ENCODE measurements at regions not wholly inside any gene's neighbourhood (a gene's known extent, or its start where the extent isn't known, plus 50 kb on each side); places are given as distances from the start of the nearest gene placed in this dataset.

DNA sequence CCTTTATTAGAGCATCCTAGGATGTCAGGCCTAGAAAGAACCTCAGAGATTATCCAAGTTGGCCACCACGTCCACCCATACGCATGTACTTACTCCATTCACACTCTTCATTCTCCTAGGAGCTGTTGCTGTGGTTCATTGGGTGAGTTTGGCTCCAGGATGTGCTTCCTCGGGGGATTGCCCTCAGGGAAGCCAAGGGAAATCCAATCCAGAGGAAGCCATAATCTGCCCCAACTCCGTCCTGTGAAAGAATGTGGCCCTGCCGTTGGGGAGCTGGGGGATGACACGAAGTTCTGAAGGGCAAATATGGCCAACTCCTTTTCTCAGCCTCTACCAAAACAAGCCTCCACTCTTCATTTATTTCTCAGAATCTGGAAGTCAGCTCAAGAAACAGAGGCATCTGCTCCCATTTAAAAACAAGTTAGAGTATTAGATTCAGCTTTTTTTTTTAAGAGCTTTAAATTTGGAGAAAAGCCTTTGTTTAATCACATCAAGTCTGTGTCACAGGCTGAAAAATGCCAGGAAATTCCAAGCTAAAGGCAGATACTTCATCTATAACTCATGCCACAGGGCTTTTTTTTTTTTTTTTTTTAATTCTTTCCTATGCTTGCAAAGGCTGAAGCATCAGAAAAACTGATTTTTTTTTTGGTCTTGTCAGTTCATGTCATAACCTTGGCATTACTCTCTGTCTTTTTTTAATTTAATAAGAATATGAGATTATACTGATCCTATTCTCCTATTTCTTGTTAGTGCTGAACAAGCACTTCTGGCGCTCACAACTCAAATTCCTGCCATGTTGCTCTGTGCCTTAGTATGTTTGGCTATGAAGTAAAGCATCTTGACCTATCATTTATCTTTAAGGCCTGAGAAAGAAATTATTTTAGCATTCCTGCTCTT is 480.9 kb upstream of the MARCKS start:
- H3K9ac ChIP-seq (ENCODE audit: low read length): peak overlapping the region; percentile 68
- H3K9me3 ChIP-seq (ENCODE audit: control insufficient read depth, low read length): no peaks in the 10 kb centered on the region
- peak overlapping the region; percentile 55 for H2AFZ ChIP-seq (ENCODE audit: low read depth, low read length)
- peak overlapping the region; percentile 9 to 31 for H3K18ac ChIP-seq (ENCODE audit: low read depth in 1 of 2, low read length in 2 of 2)
- H2BK12ac ChIP-seq (ENCODE audit: low read length in 2 of 2): peak overlapping the region; percentile 73 to 98
- no peak overlapping the region for H3K4me2 ChIP-seq (ENCODE audit: low read length, poor library complexity, severe bottlenecking)
- H3K4ac ChIP-seq (ENCODE audit: low read depth in 1 of 2, low read length in 2 of 2): no peak overlapping the region
- peak overlapping the region; percentile 65 for H2BK120ac ChIP-seq (ENCODE audit: low read depth, low read length)
- H2BK15ac ChIP-seq (ENCODE audit: low read depth, poor library complexity, severe bottlenecking): peak overlapping the region; percentile 13
- no peaks in the 10 kb centered on the region for H3K79me1 ChIP-seq (replicated peaks; ENCODE audit: low read length, poor library complexity, severe bottlenecking)
- H3K27ac ChIP-seq (ENCODE audit: low read length, poor library complexity, severe bottlenecking): no peak overlapping the region
- no peak overlapping the region for H2AK5ac ChIP-seq (ENCODE audit: low read length, severe bottlenecking)
- H4K8ac ChIP-seq (ENCODE audit: low read length): peak overlapping the region; percentile 83
- WGBS: 29% methylated on average over 4 of the region's 7 CpGs
- H3K23ac ChIP-seq (ENCODE audit: low read length in 2 of 2): no peak overlapping the region
- H3K27me3 ChIP-seq (ENCODE audit: control insufficient read depth in 1 of 2, insufficient read depth in 1 of 2, low read length in 2 of 2): no peaks in the 10 kb centered on the region
- no peaks in the 10 kb centered on the region for H3K36me3 ChIP-seq (ENCODE audit: control insufficient read depth in 1 of 2, insufficient read depth in 2 of 2, low read depth in 1 of 2, low read length in 2 of 2)
- H3K4me1 ChIP-seq (ENCODE audit: control insufficient read depth, insufficient read depth, low read depth, low read length): no peaks in the 10 kb centered on the region
- no peak overlapping the region for H3K14ac ChIP-seq (ENCODE audit: low read length in 2 of 2)
- H4K91ac ChIP-seq (ENCODE audit: low read length): peak overlapping the region; percentile 22
- no peak overlapping the region for H2BK5ac ChIP-seq (ENCODE audit: low read depth, low read length, poor library complexity, severe bottlenecking)
- peak; percentile 55 for DNase-seq
- H3K4me3 ChIP-seq (ENCODE audit: insufficient read depth in 1 of 2, low read depth in 1 of 2, low read length in 2 of 2): peak overlapping the region in 1 of 2 experiments; percentile 10

- Histone ChIP-seq H3K9ac (ENCODE audit: low read length) (peak overlapping the region; percentile 68), H3K9me3 (ENCODE audit: control insufficient read depth, low read length) (no peaks in the 10 kb centered on the region), H4K8ac (ENCODE audit: low read length) (no peak overlapping the region), H2AFZ (ENCODE audit: low read depth, low read length) (no peak overlapping the region), H3K4me1 (ENCODE audit: control insufficient read depth, insufficient read depth, low read depth, low read length) (no peaks in the 10 kb centered on the region), H3K18ac (ENCODE audit: low read depth in 1 of 2, low read length in 2 of 2) (no peak overlapping the region), H2BK5ac (ENCODE audit: low read depth, low read length, poor library complexity, severe bottlenecking) (no peak overlapping the region), H3K14ac (ENCODE audit: low read length in 2 of 2) (no peak overlapping the region), H3K27ac (ENCODE audit: low read length, poor library complexity, severe bottlenecking) (no peak overlapping the region), H3K4me2 (ENCODE audit: low read length, poor library complexity, severe bottlenecking) (no peak overlapping the region), H2BK12ac (ENCODE audit: low read length in 2 of 2) (no peak overlapping the region), H3K4me3 (ENCODE audit: insufficient read depth in 1 of 2, low read depth in 1 of 2, low read length in 2 of 2) (no peak overlapping the region), H3K23ac (ENCODE audit: low read length in 2 of 2) (no peak overlapping the region), H3K79me1 (replicated peaks; ENCODE audit: low read length, poor library complexity, severe bottlenecking) (no peaks in the 10 kb centered on the region), H2BK120ac (ENCODE audit: low read depth, low read length) (no peak overlapping the region), H2AK5ac (ENCODE audit: low read length, severe bottlenecking) (no peak overlapping the region), H3K4ac (ENCODE audit: low read depth in 1 of 2, low read length in 2 of 2) (peak overlapping the region; percentile 24 to 33), H3K27me3 (ENCODE audit: control insufficient read depth in 1 of 2, insufficient read depth in 1 of 2, low read length in 2 of 2) (no peaks in the 10 kb centered on the region), H3K36me3 (ENCODE audit: control insufficient read depth in 1 of 2, insufficient read depth in 2 of 2, low read depth in 1 of 2, low read length in 2 of 2) (no peaks in the 10 kb centered on the region), H2BK15ac (ENCODE audit: low read depth, poor library complexity, severe bottlenecking) (no peak overlapping the region), H4K91ac (ENCODE audit: low read length) (no peak overlapping the region)
- DNase-seq: no peak
- 100% methylated on average over 1 of the region's 1 CpG for WGBS
Measured at GRCh38 chr6:113376847-113377165, 480.3 kb upstream of the MARCKS start.

DNA sequence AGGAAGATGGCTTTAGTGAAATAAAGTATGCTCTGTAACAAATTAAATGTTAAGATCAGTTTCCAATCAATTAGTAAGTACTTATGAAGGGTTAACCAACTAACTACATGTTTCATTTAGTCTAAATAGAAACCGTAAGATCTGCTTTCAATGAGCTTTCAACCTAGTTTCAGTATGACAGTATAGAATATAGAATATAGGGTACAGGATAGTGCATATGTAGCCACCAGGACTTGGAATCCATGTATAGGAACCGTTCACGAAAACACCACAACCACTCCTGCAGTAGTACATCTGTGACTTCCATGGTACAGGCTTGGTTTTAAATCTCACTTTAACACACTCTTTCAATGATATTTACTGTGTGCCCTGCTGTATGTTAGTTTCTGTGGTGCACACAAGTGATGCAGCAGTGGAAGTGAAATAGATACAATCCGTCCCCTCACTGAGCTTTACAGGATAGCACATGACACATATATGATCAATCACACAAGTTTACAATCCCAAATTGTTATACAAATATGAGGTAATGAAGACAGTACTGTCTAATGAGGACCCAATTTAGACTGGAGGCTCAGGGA is 479.7 kb upstream of the MARCKS start:
- no peak overlapping the region for H3K4me2 ChIP-seq (ENCODE audit: low read length, poor library complexity, severe bottlenecking)
- no peak overlapping the region for H3K14ac ChIP-seq (ENCODE audit: low read length in 2 of 2)
- no peak overlapping the region for H2BK12ac ChIP-seq (ENCODE audit: low read length in 2 of 2)
- no peak overlapping the region for H3K4ac ChIP-seq (ENCODE audit: low read depth in 1 of 2, low read length in 2 of 2)
- H3K18ac ChIP-seq (ENCODE audit: low read depth in 1 of 2, low read length in 2 of 2): no peak overlapping the region
- no peak overlapping the region for H3K23ac ChIP-seq (ENCODE audit: low read length in 2 of 2)
- H2BK120ac ChIP-seq (ENCODE audit: low read depth, low read length): no peak overlapping the region
- no peak overlapping the region for H2AK5ac ChIP-seq (ENCODE audit: low read length, severe bottlenecking)
- H2BK5ac ChIP-seq (ENCODE audit: low read depth, low read length, poor library complexity, severe bottlenecking): no peak overlapping the region
- no CpG with 5 or more reads among the region's 4 CpGs for WGBS
- H3K4me3 ChIP-seq (ENCODE audit: insufficient read depth in 1 of 2, low read depth in 1 of 2, low read length in 2 of 2): no peak overlapping the region
- H3K27me3 ChIP-seq (ENCODE audit: control insufficient read depth in 1 of 2, insufficient read depth in 1 of 2, low read length in 2 of 2): no peaks in the 10 kb centered on the region
- H3K9me3 ChIP-seq (ENCODE audit: control insufficient read depth, low read length): no peaks in the 10 kb centered on the region
- no peak overlapping the region for H3K27ac ChIP-seq (ENCODE audit: low read length, poor library complexity, severe bottlenecking)
- no peaks in the 10 kb centered on the region for H3K36me3 ChIP-seq (ENCODE audit: control insufficient read depth in 1 of 2, insufficient read depth in 2 of 2, low read depth in 1 of 2, low read length in 2 of 2)
- H2AFZ ChIP-seq (ENCODE audit: low read depth, low read length): no peak overlapping the region
- peak overlapping the region; percentile 68 for H3K9ac ChIP-seq (ENCODE audit: low read length)
- no peak overlapping the region for H4K8ac ChIP-seq (ENCODE audit: low read length)
- H3K4me1 ChIP-seq (ENCODE audit: control insufficient read depth, insufficient read depth, low read depth, low read length): no peaks in the 10 kb centered on the region
- no peak for DNase-seq
- no peaks in the 10 kb centered on the region for H3K79me1 ChIP-seq (replicated peaks; ENCODE audit: low read length, poor library complexity, severe bottlenecking)
- no peak overlapping the region for H2BK15ac ChIP-seq (ENCODE audit: low read depth, poor library complexity, severe bottlenecking)
- no peak overlapping the region for H4K91ac ChIP-seq (ENCODE audit: low read length)

- Histone ChIP-seq H2AFZ (ENCODE audit: low read depth, low read length) (no peak overlapping the region), H3K36me3 (ENCODE audit: control insufficient read depth in 1 of 2, insufficient read depth in 2 of 2, low read depth in 1 of 2, low read length in 2 of 2) (no peaks in the 10 kb centered on the region), H2BK12ac (ENCODE audit: low read length in 2 of 2) (no peak overlapping the region), H2BK15ac (ENCODE audit: low read depth, poor library complexity, severe bottlenecking) (no peak overlapping the region), H3K27me3 (ENCODE audit: control insufficient read depth in 1 of 2, insufficient read depth in 1 of 2, low read length in 2 of 2) (no peaks in the 10 kb centered on the region), H4K8ac (ENCODE audit: low read length) (no peak overlapping the region), H3K27ac (ENCODE audit: low read length, poor library complexity, severe bottlenecking) (no peak overlapping the region), H3K4me1 (ENCODE audit: control insufficient read depth, insufficient read depth, low read depth, low read length) (no peaks in the 10 kb centered on the region), H3K18ac (ENCODE audit: low read depth in 1 of 2, low read length in 2 of 2) (no peak overlapping the region), H3K4ac (ENCODE audit: low read depth in 1 of 2, low read length in 2 of 2) (no peak overlapping the region), H3K9ac (ENCODE audit: low read length) (no peak overlapping the region), H3K9me3 (ENCODE audit: control insufficient read depth, low read length) (no peaks in the 10 kb centered on the region), H3K14ac (ENCODE audit: low read length in 2 of 2) (no peak overlapping the region), H3K79me1 (replicated peaks; ENCODE audit: low read length, poor library complexity, severe bottlenecking) (no peaks in the 10 kb centered on the region), H2AK5ac (ENCODE audit: low read length, severe bottlenecking) (no peak overlapping the region), H3K4me3 (ENCODE audit: insufficient read depth in 1 of 2, low read depth in 1 of 2, low read length in 2 of 2) (no peak overlapping the region), H3K23ac (ENCODE audit: low read length in 2 of 2) (no peak overlapping the region), H2BK5ac (ENCODE audit: low read depth, low read length, poor library complexity, severe bottlenecking) (no peak overlapping the region), H3K4me2 (ENCODE audit: low read length, poor library complexity, severe bottlenecking) (no peak overlapping the region), H4K91ac (ENCODE audit: low read length) (no peak overlapping the region), H2BK120ac (ENCODE audit: low read depth, low read length) (no peak overlapping the region)
- no peak for DNase-seq
- WGBS: 95% methylated on average over 3 of the region's 3 CpGs
Measured at GRCh38 chr6:113380591-113380990, 476.6 kb upstream of the MARCKS start.

Data from mesenchymal stem cell (in vitro differentiated cells and primary cell).